ENCODE measurements at regions not wholly inside any gene's neighbourhood (a gene's known extent, or its start where the extent isn't known, plus 50 kb on each side); places are given as distances from the start of the nearest gene placed in this dataset.

GRCh38 chr1:34378968-34379856 lies 202.5 kb downstream of the C1orf94 start:
- TF ChIP-seq CTCF (IDR thresholded peaks at IDR 0.05 in 8 of 11, conservative IDR thresholded peaks at IDR 0.05 in 3 of 11) (no peak), POLR2A (IDR thresholded peaks at IDR 0.05) (no peak), POLR2AphosphoS5 (IDR thresholded peaks at IDR 0.05) (no peak)
